ENCODE measurements at regions not wholly inside any gene's neighbourhood (a gene's known extent, or its start where the extent isn't known, plus 50 kb on each side); places are given as distances from the start of the nearest gene placed in this dataset.

- no peak for DNase-seq
These were observed 49.9 kb downstream of the CNTN3 start for GRCh38 chr3:74564560-74564959.

DNA sequence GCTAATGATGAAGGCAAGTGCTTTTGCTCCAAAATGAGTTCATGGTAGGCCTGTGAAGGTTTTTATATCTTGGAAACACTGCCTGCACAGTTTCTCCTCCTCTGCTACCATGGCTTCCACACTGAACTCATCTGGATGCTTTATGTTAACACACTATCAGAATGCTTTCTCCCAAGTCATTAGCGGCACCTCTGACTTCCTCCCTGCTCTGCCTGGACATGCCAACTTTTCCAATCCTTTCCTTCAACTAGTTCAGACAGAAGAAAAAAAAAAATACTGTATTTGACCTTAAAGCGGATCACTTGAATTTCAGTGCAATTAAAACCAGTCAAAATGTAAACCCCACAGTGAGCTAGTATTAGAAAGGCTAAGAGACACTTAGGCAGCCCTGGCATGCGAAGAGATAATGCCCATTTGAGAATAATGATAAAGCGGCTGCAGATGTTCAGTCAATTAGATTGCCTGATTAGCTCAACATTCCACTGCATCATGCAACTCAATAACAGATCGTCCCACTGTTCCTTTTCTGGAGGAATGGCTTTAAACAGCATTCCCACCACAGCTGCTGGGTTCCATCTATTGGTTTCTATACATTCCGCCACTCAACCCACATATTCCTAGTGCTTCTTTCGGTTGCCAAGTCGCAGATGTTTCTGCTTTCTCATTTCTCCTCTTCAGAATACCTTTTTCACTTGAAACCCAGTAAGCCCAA, 51.7 kb downstream of the CNTN3 start:
- peak; percentile 18 for DNase-seq

- no peak for DNase-seq
These were observed 52.6 kb downstream of the CNTN3 start for GRCh38 chr3:74561881-74562280.

- DNase-seq = peak; percentile 53
These were observed 55.2 kb downstream of the CNTN3 start for GRCh38 chr3:74559261-74559660.

- no peak for DNase-seq
These were observed 63.8 kb downstream of the CNTN3 start for GRCh38 chr3:74550686-74551085.

GRCh38 chr3:74546426-74546825, 68.0 kb downstream of the CNTN3 start:
- DNase-seq = no peak

DNA sequence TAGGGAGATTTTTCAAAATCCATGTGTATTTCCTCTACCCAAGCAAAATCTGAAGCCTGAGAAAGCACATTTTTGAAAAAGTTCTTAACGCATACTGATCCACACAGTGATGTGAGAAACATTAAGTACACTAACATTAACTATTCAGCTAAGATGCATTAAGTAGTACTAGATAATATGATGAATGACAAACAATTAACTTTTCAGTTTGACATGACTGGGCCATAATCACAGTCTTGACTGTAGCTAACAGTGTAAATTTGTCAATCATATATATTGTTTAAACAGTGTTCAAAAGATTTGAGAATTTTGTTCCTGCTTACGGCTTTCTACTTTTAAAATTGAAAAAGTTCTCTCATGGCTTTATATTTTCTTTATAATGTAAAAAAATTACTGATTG, 72.0 kb downstream of the CNTN3 start:
- no peak for DNase-seq

DNA sequence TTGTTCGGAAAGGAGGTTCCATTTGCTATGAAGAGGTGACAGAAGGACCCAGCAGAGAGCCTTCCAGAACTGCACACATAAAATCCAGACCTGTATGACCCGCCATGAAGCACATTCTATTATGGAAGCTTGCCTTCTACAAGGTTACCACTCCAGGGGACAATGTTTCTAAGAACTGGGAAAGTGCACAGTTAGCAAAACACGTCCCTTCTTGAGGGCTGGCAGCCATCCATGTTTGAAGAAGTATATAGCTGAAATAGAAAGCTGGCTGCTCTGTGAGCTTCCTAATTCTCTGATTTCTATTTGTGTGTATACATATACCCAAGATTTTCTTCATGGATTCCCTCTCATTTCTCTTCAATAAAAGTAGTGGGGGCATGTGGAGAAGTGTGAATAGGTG, 74.6 kb downstream of the CNTN3 start:
- DNase-seq = no peak

GRCh38 chr3:74538669-74539068, 75.8 kb downstream of the CNTN3 start:
- no peak for DNase-seq

DNA sequence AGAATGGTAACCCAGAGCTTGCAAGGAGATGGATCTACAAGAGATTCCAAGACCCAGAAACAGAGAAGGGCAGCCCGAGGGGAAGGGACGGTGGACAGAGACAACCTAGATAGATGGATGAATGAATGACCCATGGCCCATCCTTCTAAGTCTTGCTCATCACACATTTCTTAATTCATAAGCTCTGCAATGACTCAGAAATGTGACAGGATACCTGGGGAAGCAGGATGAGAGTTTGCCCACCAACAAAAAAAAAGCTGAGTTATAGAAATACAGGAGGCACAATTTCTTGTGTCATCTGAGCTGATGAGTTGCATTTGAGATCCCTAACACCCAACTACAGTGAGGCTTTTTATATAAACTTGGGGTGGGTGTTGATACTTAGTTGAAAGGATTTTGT, 76.6 kb downstream of the CNTN3 start:
- DNase-seq = no peak

GRCh38 chr3:74537164-74537563, 77.3 kb downstream of the CNTN3 start:
- DNase-seq = no peak

DNA sequence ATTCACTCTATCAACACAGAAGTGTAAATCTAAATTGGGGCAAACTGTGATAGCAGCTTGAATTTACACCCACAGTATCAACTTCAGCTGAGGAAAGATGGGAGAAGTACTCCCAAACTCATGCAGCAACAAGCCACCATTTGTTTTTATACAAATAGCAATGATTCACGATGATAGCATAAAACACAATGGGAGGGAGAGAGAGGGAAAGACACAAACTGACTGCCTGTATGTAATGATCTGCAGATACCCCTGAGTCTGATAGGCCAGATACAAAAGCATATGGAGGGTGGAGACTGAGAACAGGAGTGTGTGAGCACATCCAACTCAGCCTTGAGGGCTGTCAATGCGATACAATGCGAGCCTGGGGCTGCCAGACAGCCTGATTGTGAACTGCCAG, 79.2 kb downstream of the CNTN3 start:
- DNase-seq = no peak

GRCh38 chr3:74534611-74535010, 79.8 kb downstream of the CNTN3 start:
- DNase-seq = no peak

- no peak for DNase-seq
These were observed 82.0 kb downstream of the CNTN3 start for GRCh38 chr3:74532446-74532845.

- DNase-seq = no peak
These were observed 83.0 kb downstream of the CNTN3 start for GRCh38 chr3:74531491-74531890.

- DNase-seq = no peak
These were observed 85.3 kb downstream of the CNTN3 start for GRCh38 chr3:74529145-74529544.

GRCh38 chr3:74527566-74527965, 86.9 kb downstream of the CNTN3 start:
- DNase-seq = no peak

DNA sequence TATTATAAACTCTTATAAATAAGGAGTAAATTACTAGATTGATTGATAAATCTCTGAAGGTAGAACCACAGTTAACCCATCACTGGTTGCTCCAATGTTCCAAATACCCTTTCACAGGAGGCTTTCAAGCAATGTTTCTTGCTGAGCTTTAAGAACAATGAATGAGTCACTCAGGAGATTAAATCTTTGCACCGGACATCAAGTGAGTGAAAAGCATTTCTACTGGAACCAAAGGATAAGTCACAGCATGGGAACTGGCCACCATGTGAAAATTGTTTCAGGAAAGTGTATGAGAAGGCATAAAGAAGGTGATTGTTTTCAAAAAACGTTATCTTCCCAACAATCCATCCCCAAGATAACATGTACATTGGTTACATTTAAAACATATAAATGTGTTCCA, 90.6 kb downstream of the CNTN3 start:
- DNase-seq = no peak

- DNase-seq = no peak
These were observed 93.6 kb downstream of the CNTN3 start for GRCh38 chr3:74520895-74521294.

GRCh38 chr3:74518610-74519009, 95.8 kb downstream of the CNTN3 start:
- no peak for DNase-seq

GRCh38 chr3:74516019-74516418, 98.4 kb downstream of the CNTN3 start:
- DNase-seq = no peak

GRCh38 chr3:74515451-74515850, 99.0 kb downstream of the CNTN3 start:
- DNase-seq = no peak

DNA sequence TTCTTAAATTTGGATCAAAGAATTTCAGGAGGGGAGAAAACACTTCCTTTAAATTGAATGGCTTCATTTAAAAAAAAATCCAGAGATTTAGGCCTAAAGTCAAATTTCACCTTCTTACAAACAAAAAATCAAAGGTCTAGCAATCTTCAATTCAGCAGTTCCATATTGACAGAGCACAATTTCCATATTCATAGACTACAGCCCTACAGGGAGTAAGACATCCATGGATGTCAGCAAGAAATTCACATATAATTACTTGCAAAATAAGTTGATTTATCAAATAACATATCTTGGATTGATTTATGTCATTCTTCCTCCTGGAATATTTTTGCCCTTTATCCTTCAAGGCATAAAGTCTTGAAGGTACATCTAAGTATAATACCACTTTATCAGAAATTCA, 103.4 kb downstream of the CNTN3 start:
- DNase-seq = no peak

DNA sequence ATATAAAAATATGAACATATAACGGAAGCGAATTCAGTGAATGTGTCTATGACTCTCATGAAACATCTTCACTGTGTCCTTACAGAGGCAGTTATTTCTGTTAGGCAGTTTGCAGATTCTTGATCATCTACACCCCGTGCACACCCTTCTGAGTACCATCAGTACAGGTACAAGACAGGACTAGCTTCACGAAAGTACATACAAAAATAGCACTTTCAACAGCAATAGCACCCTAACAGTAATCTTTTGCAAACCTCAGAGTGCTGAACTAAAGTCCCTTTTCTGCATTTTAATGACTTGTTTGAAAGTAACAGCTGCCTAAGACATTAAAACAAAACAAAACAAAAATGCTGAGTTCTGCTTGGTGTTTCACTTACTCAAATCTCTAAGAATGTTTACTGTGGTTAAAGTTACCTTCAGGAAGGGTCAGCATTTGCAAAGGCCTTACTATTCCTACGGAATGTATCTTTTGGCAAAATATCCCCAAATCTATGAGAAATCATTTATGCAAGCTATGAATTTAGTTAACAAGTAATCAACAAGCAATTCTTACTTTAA, 104.1 kb downstream of the CNTN3 start:
- no peak for DNase-seq

DNA sequence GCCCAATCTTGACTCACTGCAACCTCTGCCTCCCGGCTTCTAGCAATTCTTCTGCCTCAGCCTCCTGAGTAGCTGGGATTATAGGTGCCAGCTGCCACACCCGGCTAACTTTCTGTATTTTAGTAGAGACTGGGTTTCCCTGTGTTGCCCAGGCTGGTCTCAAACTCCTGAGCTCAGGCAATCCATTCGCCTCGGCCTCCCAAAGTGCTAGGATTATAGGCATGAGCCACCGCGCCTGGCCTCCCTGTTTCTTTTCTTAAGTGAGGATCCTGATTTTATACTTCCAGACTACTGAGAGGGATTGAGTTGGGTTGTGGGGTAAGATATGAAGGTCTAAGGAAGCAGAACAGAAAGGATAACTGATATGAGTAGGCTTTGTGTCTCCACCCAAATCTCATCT, 106.8 kb downstream of the CNTN3 start:
- no peak for DNase-seq
